GM11168 (cell line): ENCODE measurements at regions not wholly inside any gene's neighbourhood (a gene's known extent, or its start where the extent isn't known, plus 50 kb on each side); places are given as distances from the start of the nearest gene placed in this dataset.

Experiments
- in situ Hi-C: fragments of 300-500 bp; cut with MboI; formaldehyde crosslinking; loops from one replicate; pipeline ENCODE4 v1.12.0; 2022; ENCODE audit warnings: low sequenced_read_pairs; ENCODE audit not compliant: unreplicated experiment

- in situ Hi-C loops = no loop called here
These were observed 50.8 kb upstream of the MRPS22 start for GRCh38 chr3:139292711-139293664.

- in situ Hi-C loops = no loop called here
These were observed 50.2 kb upstream of the MRPS22 start for GRCh38 chr3:139293665-139294023.
